PC-3 (cell line): ENCODE measurements at regions not wholly inside any gene's neighbourhood (a gene's known extent, or its start where the extent isn't known, plus 50 kb on each side); places are given as distances from the start of the nearest gene placed in this dataset.

ENCODE experiments used
- ATAC-seq: fragments of 200-7000 bp; cut with Tn5 transposase; 2 replicates; pipeline ENCODE4 v1.9.1; 2020; ENCODE audit warnings: mild to moderate bottlenecking, moderate library complexity
- BruUV-seq: library from RNA; stranded (reverse); fragments of 400-500 nt; replicated peaks from 2 replicates; lab custom pipeline; 2021; lab: Mats Ljungman, UMichigan
- CTCF ChIA-PET: fragments of 300-600 bp; sonication (Branson Sonifier 250); formaldehyde crosslinking; loops from one replicate; lab custom pipeline; 2022; ENCODE audit warnings: antibody characterized with exemption; lab: Charles Lee
- POLR2A ChIA-PET: fragments of 300-600 bp; sonication (Branson Sonifier 250); formaldehyde crosslinking; loops from one replicate; lab custom pipeline; 2022; ENCODE audit warnings: antibody characterized with exemption; ENCODE audit not compliant: unreplicated experiment; lab: Charles Lee
- DNase-seq: peaks from one replicate; pipeline ENCODE4 v3.0.0-alpha.2; 2015
- H2AFZ ChIP-seq: fragments of 300-600 bp; sonication (generic); 2 replicates; pipeline ENCODE4 v1.6.0; 2016; ENCODE audit warnings: antibody characterized with exemption, low read length
- H3F3A ChIP-seq: fragments of 300-600 bp; sonication (generic); one replicate; pipeline ENCODE4 v1.6.0; 2017; ENCODE audit warnings: antibody characterized with exemption, low read length, control low read depth, mild to moderate bottlenecking; ENCODE audit not compliant: unreplicated experiment
- H3K27ac ChIP-seq: fragments of 300-600 bp; sonication (generic); 2 replicates; pipeline ENCODE4 v1.5.1; 2016; ENCODE audit warnings: mild to moderate bottlenecking, low read length
- H3K27me3 ChIP-seq: fragments of 300-600 bp; sonication (generic); 2 replicates; pipeline ENCODE4 v1.6.1; 2016; ENCODE audit warnings: low read length, mixed read lengths
- H3K36me3 ChIP-seq: fragments of 300-600 bp; sonication (generic); 2 replicates; pipeline ENCODE4 v1.6.1; 2016; ENCODE audit warnings: low read depth, mixed run types, low read length, mixed read lengths
- H3K4me1 ChIP-seq: fragments of 300-600 bp; sonication (generic); 2 replicates; pipeline ENCODE4 v1.5.1; 2016; ENCODE audit warnings: low read length; ENCODE audit not compliant: insufficient read depth
- H3K4me2 ChIP-seq: fragments of 300-600 bp; sonication (generic); 2 replicates; pipeline ENCODE4 v1.6.0; 2016; ENCODE audit warnings: low read length
- H3K4me3 ChIP-seq: fragments of 300-600 bp; sonication (generic); 2 replicates; pipeline ENCODE4 v1.5.1; 2016; ENCODE audit warnings: mild to moderate bottlenecking, low read length, mixed read lengths
- H3K79me2 ChIP-seq: fragments of 300-600 bp; sonication (generic); 2 replicates; pipeline ENCODE4 v1.6.1; 2017; ENCODE audit warnings: low read length, mixed read lengths
- H3K9ac ChIP-seq: fragments of 300-600 bp; sonication (generic); 2 replicates; pipeline ENCODE4 v1.6.0; 2016; ENCODE audit warnings: mild to moderate bottlenecking, low read length
- H3K9me2 ChIP-seq: fragments of 300-600 bp; sonication (generic); replicated peaks from 2 replicates; pipeline ENCODE4 v1.6.1; 2016; ENCODE audit warnings: mixed run types, low read length, mixed read lengths
- H3K9me3 ChIP-seq: fragments of 300-600 bp; sonication (generic); 2 replicates; pipeline ENCODE4 v1.6.1; 2016; ENCODE audit warnings: low read length, mixed read lengths
- H4K20me1 ChIP-seq: fragments of 300-600 bp; sonication (generic); 2 replicates; pipeline ENCODE4 v1.6.1; 2016; ENCODE audit warnings: low read length, mixed read lengths
- CTCF ChIP-seq: fragments of 300-600 bp; sonication (generic); conservative IDR thresholded peaks from 2 replicates; pipeline ENCODE4 v1.5.1; 2017; ENCODE audit warnings: antibody characterized with exemption, low read depth, mild to moderate bottlenecking, low read length
- EZH2 ChIP-seq: fragments of 300-600 bp; sonication (generic); IDR thresholded peaks from one replicate; pipeline ENCODE4 v1.6.1; 2017; ENCODE audit warnings: antibody characterized with exemption, mild to moderate bottlenecking, low read length; ENCODE audit not compliant: unreplicated experiment
- EZH2phosphoT487 ChIP-seq: fragments of 300-600 bp; sonication (generic); IDR thresholded peaks from 2 replicates; pipeline ENCODE4 v1.6.1; 2018; ENCODE audit warnings: mild to moderate bottlenecking, antibody characterized with exemption, low read length, borderline replicate concordance
- intact Hi-C: fragments of 100-400 bp; cut with micrococcal nuclease; formaldehyde crosslinking; loops from 2 replicates; pipeline ENCODE4 v1.9.0; 2023

GRCh38 chr5:118407958-118408357, 580.4 kb downstream of the DTWD2 start:
- no TSS peak for BruUV-seq
- Histone ChIP-seq H3K79me2 (no peaks in the 10 kb centered on the region), H3K9ac (no peak overlapping the region), H3K9me2 (no peaks in the 10 kb centered on the region), H4K20me1 (no peaks in the 10 kb centered on the region), H3K27ac (no peak overlapping the region), H3K27me3 (no peaks in the 10 kb centered on the region), H3K4me2 (no peak overlapping the region), H3F3A (no peaks in the 10 kb centered on the region), H2AFZ (no peak overlapping the region), H3K4me3 (no peak overlapping the region), H3K9me3 (no peaks in the 10 kb centered on the region), H3K4me1 (no peaks in the 10 kb centered on the region), H3K36me3 (no peaks in the 10 kb centered on the region)
- ChIA-PET CTCF (no interaction called here), POLR2A (no interaction called here)
- DNase-seq (no peak), ATAC-seq (no peak)
- TF ChIP-seq CTCF (no peak), EZH2 (no peak), EZH2phosphoT487 (no peak)
- intact Hi-C loops: no loop called here

- Histone ChIP-seq H3K9me2 (no peaks in the 10 kb centered on the region), H3K27me3 (no peaks in the 10 kb centered on the region), H2AFZ (no peak overlapping the region), H4K20me1 (no peaks in the 10 kb centered on the region), H3K4me1 (no peaks in the 10 kb centered on the region), H3K9me3 (no peaks in the 10 kb centered on the region), H3K36me3 (no peaks in the 10 kb centered on the region), H3K9ac (no peak overlapping the region), H3K4me3 (no peak overlapping the region), H3K27ac (no peak overlapping the region), H3K79me2 (no peaks in the 10 kb centered on the region), H3F3A (no peaks in the 10 kb centered on the region), H3K4me2 (no peak overlapping the region)
- no TSS peak for BruUV-seq
- TF ChIP-seq EZH2: no peak
- TF ChIP-seq EZH2phosphoT487: no peak
- no peak for DNase-seq
- intact Hi-C loops: no loop called here
- POLR2A ChIA-PET: no interaction called here
- CTCF ChIA-PET: no interaction called here
- ATAC-seq: no peak
Observed at GRCh38 chr5:118405650-118406061, 582.7 kb downstream of the DTWD2 start.

DNA sequence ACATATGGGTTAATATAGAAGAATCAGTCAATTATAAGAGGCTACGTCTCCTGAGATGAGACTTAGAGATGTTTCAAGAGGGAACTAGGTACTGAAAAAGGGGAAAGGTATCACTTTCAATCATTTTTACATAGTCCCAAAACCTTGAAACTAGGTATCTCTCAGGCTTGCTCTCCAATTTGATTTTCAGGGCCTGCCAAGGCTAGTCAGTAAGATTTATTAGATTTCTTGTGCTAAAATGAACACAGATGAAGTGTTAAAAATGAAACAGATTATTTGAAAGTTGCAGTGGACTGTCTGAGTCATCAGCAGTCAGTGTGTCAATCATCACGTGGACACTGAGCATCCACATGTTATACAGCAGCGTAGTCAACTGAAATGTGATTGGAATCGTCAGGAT, 591.1 kb downstream of the DTWD2 start:
- ChIA-PET CTCF (no interaction called here), POLR2A (no interaction called here)
- no peaks in the 10 kb centered on the region for H3K9me3 ChIP-seq
- H3K4me1 ChIP-seq: no peaks in the 10 kb centered on the region
- H3K9me2 ChIP-seq: no peaks in the 10 kb centered on the region
- DNase-seq (no peak), ATAC-seq (no peak)
- BruUV-seq: no TSS peak
- H3F3A ChIP-seq: no peaks in the 10 kb centered on the region
- H3K27me3 ChIP-seq: no peaks in the 10 kb centered on the region
- H3K27ac ChIP-seq: no peak overlapping the region
- H3K9ac ChIP-seq: no peak overlapping the region
- H3K4me2 ChIP-seq: no peak overlapping the region
- no peaks in the 10 kb centered on the region for H3K36me3 ChIP-seq
- H2AFZ ChIP-seq: no peak overlapping the region
- H4K20me1 ChIP-seq: no peaks in the 10 kb centered on the region
- H3K4me3 ChIP-seq: no peak overlapping the region
- intact Hi-C loops: no loop called here
- TF ChIP-seq CTCF (no peak), EZH2phosphoT487 (no peak), EZH2 (no peak)
- no peaks in the 10 kb centered on the region for H3K79me2 ChIP-seq
